ENCODE measurements at regions not wholly inside any gene's neighbourhood (a gene's known extent, or its start where the extent isn't known, plus 50 kb on each side); places are given as distances from the start of the nearest gene placed in this dataset.
"Not testable (repeated sequence)": the region's sequence is repeated elsewhere in the genome, so short reads cannot be mapped to it uniquely, and the experiment has no call there.

GRCh38 chr2:87515226-87515625, 232.7 kb upstream of the PLGLB2 start:
- TF ChIP-seq CTCF (tag by site-specific recombination; IDR thresholded peaks at IDR 0.05); PATZ1 (tag by site-specific recombination; IDR thresholded peaks at IDR 0.05); ZNF292 (tag by site-specific recombination; IDR thresholded peaks at IDR 0.05; ENCODE audit: borderline replicate concordance, low read depth); ZNF621 (tag by site-specific recombination; IDR thresholded peaks at IDR 0.05); ELK4 (IDR thresholded peaks at IDR 0.05; ENCODE audit: borderline replicate concordance, low read depth, low read length); KLF16 (tag by site-specific recombination; IDR thresholded peaks at IDR 0.05); PBX3 (CRISPR knock-in tag; IDR thresholded peaks at IDR 0.05); ZNF350 (tag by site-specific recombination; IDR thresholded peaks at IDR 0.05); ZNF548 (tag by site-specific recombination; IDR thresholded peaks at IDR 0.05); YY1 (tag by site-specific recombination; IDR thresholded peaks at IDR 0.05); ZBTB8A (tag by site-specific recombination; IDR thresholded peaks at IDR 0.05); REST (tag by site-specific recombination; IDR thresholded peaks at IDR 0.05): not testable (repeated sequence)
